Gastroesophageal sphincter (tissue), 3 donors: ENCODE measurements at regions not wholly inside any gene's neighbourhood (a gene's known extent, or its start where the extent isn't known, plus 50 kb on each side); places are given as distances from the start of the nearest gene placed in this dataset.

Experiments
- EP300 ChIP-seq: sonication (generic); formaldehyde crosslinking; IDR thresholded peaks from one replicate; pipeline ENCODE4 v1.6.1; 2017; ENCODE audit warnings: antibody characterized with exemption, mild to moderate bottlenecking
- POLR2A ChIP-seq, 2 donors: fragments of 450-650 bp; IDR thresholded peaks; one replicate each; pipeline ENCODE4 v1.6.1; 2017; ENCODE audit warnings: antibody characterized with exemption in 2 of 2, mild to moderate bottlenecking in 2 of 2, moderate library complexity in 1 of 2
- POLR2AphosphoS5 ChIP-seq: sonication (generic); formaldehyde crosslinking; IDR thresholded peaks from one replicate; pipeline ENCODE4 v1.6.1; 2017; ENCODE audit warnings: antibody characterized with exemption
- TF ChIP-seq, protein P1 (sequence below), 4 experiments: fragments of 200-600 bp in 2 of 4; fragments of 450-650 bp in 2 of 4; sonication (generic) in 1 of 4; IDR thresholded peaks; one replicate each; pipeline ENCODE4 v1.5.1; 2017 to 2019; ENCODE audit warnings: antibody characterized with exemption in 4 of 4, mild to moderate bottlenecking in 2 of 4, moderate library complexity in 2 of 4

DNA sequence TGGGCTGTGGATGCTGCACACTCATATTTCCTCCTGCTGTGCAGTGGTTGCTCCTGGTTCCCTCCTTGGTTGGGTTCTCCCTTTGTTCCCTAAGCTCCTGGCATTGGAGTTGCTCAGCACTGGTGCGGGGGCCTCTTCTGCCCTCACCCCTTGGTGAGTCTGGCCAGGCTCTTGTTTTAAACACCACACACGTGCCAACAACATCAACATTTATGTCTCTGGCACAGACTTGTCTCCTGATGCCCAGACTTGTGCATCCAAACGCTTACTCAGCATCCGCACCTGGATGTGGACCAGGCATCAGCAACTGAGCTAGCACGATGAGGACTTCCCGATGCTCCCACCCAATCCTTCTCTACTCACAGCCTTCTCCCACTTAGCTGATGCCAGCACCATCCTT is 627.6 kb downstream of the NPHP4 start:
- no peak for TF ChIP-seq POLR2A (IDR thresholded peaks at IDR 0.05)
- TF ChIP-seq, protein P1, sequence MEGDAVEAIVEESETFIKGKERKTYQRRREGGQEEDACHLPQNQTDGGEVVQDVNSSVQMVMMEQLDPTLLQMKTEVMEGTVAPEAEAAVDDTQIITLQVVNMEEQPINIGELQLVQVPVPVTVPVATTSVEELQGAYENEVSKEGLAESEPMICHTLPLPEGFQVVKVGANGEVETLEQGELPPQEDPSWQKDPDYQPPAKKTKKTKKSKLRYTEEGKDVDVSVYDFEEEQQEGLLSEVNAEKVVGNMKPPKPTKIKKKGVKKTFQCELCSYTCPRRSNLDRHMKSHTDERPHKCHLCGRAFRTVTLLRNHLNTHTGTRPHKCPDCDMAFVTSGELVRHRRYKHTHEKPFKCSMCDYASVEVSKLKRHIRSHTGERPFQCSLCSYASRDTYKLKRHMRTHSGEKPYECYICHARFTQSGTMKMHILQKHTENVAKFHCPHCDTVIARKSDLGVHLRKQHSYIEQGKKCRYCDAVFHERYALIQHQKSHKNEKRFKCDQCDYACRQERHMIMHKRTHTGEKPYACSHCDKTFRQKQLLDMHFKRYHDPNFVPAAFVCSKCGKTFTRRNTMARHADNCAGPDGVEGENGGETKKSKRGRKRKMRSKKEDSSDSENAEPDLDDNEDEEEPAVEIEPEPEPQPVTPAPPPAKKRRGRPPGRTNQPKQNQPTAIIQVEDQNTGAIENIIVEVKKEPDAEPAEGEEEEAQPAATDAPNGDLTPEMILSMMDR (IDR thresholded peaks at IDR 0.05) = no peak
- TF ChIP-seq EP300 = no peak
- no peak for TF ChIP-seq POLR2AphosphoS5
